ENCODE measurements at regions not wholly inside any gene's neighbourhood (a gene's known extent, or its start where the extent isn't known, plus 50 kb on each side); places are given as distances from the start of the nearest gene placed in this dataset.

DNA sequence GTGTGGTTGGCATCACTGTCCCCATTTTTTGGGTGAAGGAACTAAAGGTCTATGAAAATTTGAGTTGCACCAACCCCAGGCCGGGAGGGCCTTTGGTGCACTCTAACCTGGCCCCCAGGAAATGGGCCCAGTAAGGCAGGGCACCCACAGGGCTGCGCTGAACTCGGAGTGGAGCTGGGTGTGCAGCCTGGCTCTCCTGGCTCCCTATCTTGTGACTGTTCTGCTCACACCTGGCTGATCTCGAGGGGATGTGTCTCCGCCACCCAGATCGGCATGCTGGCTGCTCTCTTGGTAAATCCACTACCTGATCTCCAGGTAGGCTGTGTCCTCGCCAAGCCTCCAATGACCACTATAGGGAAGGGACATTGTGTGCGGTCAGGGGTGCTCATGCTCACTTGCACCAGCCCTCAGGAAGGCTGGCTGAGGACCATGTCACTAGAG, 259.8 kb downstream of the NSG2 start:
- Histone ChIP-seq H3K9ac (ENCODE audit: insufficient read depth in 1 of 2, low read length in 2 of 2) (no peak overlapping the region), H3K27me3 (ENCODE audit: control insufficient read depth in 3 of 3, insufficient read depth in 3 of 3, low read length in 2 of 3) (peaks cover 0 to 4% (median 0%) of the 10 kb centered on the region in 3 donors), H3K4me1 (ENCODE audit: control insufficient read depth in 5 of 5, insufficient read depth in 5 of 5, low read length in 5 of 5) (peaks cover 0 to 12% (median 4%) of the 10 kb centered on the region in 5 donors), H3K36me3 (ENCODE audit: control insufficient read depth in 4 of 4, insufficient read depth in 4 of 4, low read length in 4 of 4) (no peaks in the 10 kb centered on the region), H3K4me3 (no peak overlapping the region), H3K27ac (ENCODE audit: low read depth in 1 of 2, low read length in 1 of 2) (no peak overlapping the region), H3K9me3 (ENCODE audit: control insufficient read depth in 4 of 4, insufficient read depth in 3 of 4, low read length in 3 of 4) (peaks cover 0 to 3% (median 0%) of the 10 kb centered on the region in 4 donors)
- DNase-seq (no peak), ATAC-seq (ENCODE audit: insufficient read depth, low FRiP score) (no peak)
- TF ChIP-seq, protein P1, sequence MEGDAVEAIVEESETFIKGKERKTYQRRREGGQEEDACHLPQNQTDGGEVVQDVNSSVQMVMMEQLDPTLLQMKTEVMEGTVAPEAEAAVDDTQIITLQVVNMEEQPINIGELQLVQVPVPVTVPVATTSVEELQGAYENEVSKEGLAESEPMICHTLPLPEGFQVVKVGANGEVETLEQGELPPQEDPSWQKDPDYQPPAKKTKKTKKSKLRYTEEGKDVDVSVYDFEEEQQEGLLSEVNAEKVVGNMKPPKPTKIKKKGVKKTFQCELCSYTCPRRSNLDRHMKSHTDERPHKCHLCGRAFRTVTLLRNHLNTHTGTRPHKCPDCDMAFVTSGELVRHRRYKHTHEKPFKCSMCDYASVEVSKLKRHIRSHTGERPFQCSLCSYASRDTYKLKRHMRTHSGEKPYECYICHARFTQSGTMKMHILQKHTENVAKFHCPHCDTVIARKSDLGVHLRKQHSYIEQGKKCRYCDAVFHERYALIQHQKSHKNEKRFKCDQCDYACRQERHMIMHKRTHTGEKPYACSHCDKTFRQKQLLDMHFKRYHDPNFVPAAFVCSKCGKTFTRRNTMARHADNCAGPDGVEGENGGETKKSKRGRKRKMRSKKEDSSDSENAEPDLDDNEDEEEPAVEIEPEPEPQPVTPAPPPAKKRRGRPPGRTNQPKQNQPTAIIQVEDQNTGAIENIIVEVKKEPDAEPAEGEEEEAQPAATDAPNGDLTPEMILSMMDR (IDR thresholded peaks at IDR 0.05; ENCODE audit: control extremely low read depth, extremely low read depth) = no peak
- WGBS, 2 donors = 79 to 89% methylated on average over 8 of the region's 8 CpGs

DNA sequence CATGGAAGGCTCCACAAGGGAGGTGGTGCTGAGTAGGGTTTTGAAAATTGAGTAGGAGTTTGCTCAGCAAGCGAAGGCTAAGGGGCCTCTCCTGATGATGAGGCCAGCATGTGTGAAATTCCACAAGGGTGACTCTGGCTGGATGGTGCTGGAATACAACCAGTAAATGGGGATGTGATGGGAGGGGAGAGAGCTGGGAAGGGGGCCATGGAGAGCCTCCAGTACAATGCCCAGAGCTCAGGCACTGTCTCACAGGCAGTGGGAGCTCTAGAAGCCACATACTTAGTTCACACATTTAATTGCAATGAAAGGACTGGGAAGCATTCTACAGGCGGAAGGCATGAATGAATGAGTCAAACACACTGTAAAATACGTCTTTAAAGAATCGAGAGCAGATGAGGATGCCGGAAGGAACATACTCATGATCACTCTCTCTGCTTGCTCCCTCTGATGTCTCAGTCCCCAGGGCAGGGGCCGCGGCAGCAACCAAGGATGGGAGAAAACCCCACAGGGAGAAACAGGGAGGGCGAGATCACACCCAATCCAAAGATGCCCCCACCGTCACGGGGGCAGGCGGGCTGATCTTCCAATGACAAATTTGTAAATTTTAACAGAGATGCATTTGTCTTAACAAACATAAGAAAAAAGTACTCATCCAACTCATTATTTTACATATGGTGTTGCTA, 261.0 kb downstream of the NSG2 start:
- Histone ChIP-seq H3K27ac (ENCODE audit: low read depth in 1 of 2, low read length in 1 of 2) (no peak overlapping the region), H3K27me3 (ENCODE audit: control insufficient read depth in 3 of 3, insufficient read depth in 3 of 3, low read length in 2 of 3) (no peaks in the 10 kb centered on the region), H3K9me3 (ENCODE audit: control insufficient read depth in 4 of 4, insufficient read depth in 3 of 4, low read length in 3 of 4) (peaks cover 0 to 3% (median 0%) of the 10 kb centered on the region in 4 donors), H3K36me3 (ENCODE audit: control insufficient read depth in 4 of 4, insufficient read depth in 4 of 4, low read length in 4 of 4) (no peaks in the 10 kb centered on the region), H3K4me1 (ENCODE audit: control insufficient read depth in 5 of 5, insufficient read depth in 5 of 5, low read length in 5 of 5) (peaks cover 0 to 2% (median 0%) of the 10 kb centered on the region in 5 donors), H3K9ac (ENCODE audit: insufficient read depth in 1 of 2, low read length in 2 of 2) (no peak overlapping the region), H3K4me3 (no peak overlapping the region)
- WGBS, 2 donors = 78% methylated on average over 11 of the region's 11 CpGs
- ATAC-seq (ENCODE audit: insufficient read depth, low FRiP score) (no peak), DNase-seq (no peak)
- TF ChIP-seq, protein P1 (IDR thresholded peaks at IDR 0.05; ENCODE audit: control extremely low read depth, extremely low read depth) = no peak

DNA sequence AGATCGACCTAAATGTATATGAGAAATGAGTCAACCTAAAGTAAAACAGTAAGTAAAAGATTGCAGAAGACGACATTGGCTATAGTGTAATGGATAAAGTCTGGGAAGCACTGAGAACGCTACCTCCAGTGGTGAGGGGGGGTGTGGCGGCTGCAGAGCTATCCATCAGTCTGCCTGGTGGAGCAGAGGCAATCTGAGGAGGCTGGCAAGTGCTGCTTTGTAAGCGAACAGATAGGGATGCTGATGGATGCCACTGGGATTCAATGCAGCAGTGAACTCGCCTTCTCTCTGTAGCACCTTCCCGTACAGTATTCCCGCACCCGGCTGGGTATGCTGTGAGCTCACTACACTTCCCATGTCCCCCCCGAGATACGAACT, 261.5 kb downstream of the NSG2 start:
- Histone ChIP-seq H3K4me3 (no peak overlapping the region), H3K4me1 (ENCODE audit: control insufficient read depth in 5 of 5, insufficient read depth in 5 of 5, low read length in 5 of 5) (peaks cover 0 to 4% (median 0%) of the 10 kb centered on the region in 5 donors), H3K27me3 (ENCODE audit: control insufficient read depth in 3 of 3, insufficient read depth in 3 of 3, low read length in 2 of 3) (no peaks in the 10 kb centered on the region), H3K9me3 (ENCODE audit: control insufficient read depth in 4 of 4, insufficient read depth in 3 of 4, low read length in 3 of 4) (peaks cover 0 to 3% (median 0%) of the 10 kb centered on the region in 4 donors), H3K9ac (ENCODE audit: insufficient read depth in 1 of 2, low read length in 2 of 2) (no peak overlapping the region), H3K36me3 (ENCODE audit: control insufficient read depth in 4 of 4, insufficient read depth in 4 of 4, low read length in 4 of 4) (no peaks in the 10 kb centered on the region), H3K27ac (ENCODE audit: low read depth in 1 of 2, low read length in 1 of 2) (no peak overlapping the region)
- DNase-seq (no peak), ATAC-seq (ENCODE audit: insufficient read depth, low FRiP score) (no peak)
- WGBS, 2 donors = 57 to 60% methylated on average over 11 of the region's 11 CpGs
- TF ChIP-seq, protein P1 (IDR thresholded peaks at IDR 0.05; ENCODE audit: control extremely low read depth, extremely low read depth) = no peak
